Stimulated activated CD8-positive, alpha-beta memory T cell treated with anti-CD3 and anti-CD28 coated beads, Interleukin-4, amount 100 ng/mL, for 48 hours (primary cell): ENCODE measurements at regions not wholly inside any gene's neighbourhood (a gene's known extent, or its start where the extent isn't known, plus 50 kb on each side); places are given as distances from the start of the nearest gene placed in this dataset.

ENCODE experiments used
- DNase-seq: peaks from one replicate; pipeline ENCODE4 v3.0.0-alpha.2; 2020

DNA sequence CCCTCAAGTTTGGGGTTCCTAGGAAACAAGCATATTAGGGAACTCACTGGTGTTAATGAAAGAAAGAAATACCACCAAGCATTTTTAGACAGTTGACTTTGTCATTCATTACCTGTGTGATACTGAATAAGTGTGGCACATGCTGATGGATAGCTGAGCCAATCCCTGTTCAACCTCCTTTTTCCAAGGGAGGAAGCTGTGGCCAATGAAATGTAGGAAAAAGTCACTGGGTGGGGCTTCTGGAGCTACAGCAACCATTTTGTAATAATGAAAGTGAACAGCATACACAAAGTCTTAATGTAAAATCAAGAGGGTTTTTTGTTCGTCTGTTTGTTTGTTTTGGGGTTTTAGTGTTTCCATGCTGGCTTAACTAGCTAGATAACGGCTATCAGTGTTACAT lies 254.3 kb upstream of the SALL1 start:
- DNase-seq: no peak

DNA sequence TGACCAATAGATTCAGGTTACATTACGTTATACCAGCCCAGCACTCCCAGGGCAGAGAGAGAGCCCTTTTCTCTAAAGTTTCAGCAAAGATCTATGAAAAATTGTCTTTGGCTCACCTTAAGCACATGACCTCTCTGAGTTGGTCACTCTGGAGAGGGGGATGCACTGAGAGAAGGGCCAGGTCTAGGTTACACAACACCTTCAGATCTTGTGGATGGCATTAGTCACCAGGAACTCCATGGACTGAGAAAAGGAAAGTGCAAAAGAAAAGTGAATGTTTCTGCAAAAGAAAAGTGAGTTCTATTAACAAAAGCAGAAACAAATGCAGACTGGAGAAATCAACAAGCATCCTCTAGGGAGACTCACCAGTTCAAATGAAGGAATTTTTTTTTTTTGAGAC lies 253.3 kb upstream of the SALL1 start:
- no peak for DNase-seq

- DNase-seq: no peak
Measured at GRCh38 chr16:51402785-51403184, 251.7 kb upstream of the SALL1 start.

DNA sequence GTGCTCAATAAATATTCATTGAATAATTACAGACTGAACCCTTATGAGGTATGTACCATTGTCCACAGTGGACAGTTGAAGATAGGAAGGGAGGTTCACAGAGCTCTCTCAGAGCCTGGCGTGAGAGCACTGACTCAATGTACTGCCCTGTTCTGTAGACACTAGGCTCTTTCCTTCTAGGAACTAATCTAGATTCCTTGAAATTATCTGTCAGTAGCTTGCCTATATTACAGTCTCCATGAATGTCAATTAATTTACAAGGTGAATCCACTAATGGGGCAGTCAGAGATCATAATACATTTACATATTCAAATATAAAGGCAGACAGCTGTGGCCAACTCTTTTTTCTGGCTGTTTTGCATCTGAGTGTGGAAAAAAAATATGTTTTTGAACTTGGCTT lies 251.2 kb upstream of the SALL1 start:
- DNase-seq: no peak

- DNase-seq: no peak
Measured at GRCh38 chr16:51401673-51402072, 250.6 kb upstream of the SALL1 start.

GRCh38 chr16:51399908-51400670 lies 249.0 kb upstream of the SALL1 start:
- no peak for DNase-seq

DNA sequence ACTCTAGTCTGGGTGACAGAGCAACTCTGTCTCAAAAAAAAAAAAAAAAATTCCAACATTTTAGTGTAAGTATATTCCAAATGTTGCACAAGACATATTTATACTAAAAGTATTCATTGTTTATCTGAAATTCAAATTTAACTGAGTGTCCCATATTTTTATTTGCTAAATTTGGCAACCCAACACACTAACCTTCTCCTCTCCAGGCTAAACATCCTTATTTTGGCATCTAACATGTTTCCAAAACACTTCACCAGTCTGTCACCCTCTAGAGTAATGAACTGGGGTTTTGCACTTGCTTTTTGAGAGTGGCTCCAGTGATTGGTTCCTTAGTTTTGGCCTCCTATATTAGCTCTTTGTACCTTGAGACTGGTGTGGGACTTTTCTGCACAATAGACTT lies 243.4 kb upstream of the SALL1 start:
- no peak for DNase-seq

DNA sequence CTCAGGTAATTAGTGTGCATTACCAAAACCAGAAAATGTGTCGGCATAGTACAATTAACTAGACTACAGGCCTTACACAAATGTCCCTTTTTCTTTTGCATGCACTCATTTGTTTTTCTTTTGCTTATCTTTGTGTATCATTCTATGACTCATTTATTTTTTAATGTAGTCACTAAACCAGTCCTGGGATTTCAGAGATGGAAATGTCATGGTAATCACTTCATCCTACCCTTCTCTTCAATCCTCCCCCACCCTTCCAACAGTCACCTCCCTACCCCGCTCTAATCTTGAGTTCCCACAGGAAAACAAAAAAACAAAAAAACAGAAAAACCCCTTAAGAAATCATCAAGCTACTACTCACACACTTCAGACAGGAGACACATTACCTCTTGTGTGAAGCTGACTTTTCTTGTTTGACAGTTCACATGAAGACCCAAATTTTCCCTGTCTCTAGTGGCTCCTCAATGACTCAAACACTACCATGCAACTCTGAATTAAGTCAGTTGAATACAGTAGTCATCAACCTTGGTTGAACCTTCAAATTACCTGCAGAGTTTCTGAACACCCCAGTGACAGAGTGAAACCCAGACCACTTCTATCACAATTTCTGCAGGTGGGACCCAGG lies 242.4 kb upstream of the SALL1 start:
- DNase-seq: no peak

GRCh38 chr16:51392521-51393187 lies 241.6 kb upstream of the SALL1 start:
- no peak for DNase-seq

- DNase-seq: no peak
Measured at GRCh38 chr16:51391798-51392511, 240.9 kb upstream of the SALL1 start.

DNA sequence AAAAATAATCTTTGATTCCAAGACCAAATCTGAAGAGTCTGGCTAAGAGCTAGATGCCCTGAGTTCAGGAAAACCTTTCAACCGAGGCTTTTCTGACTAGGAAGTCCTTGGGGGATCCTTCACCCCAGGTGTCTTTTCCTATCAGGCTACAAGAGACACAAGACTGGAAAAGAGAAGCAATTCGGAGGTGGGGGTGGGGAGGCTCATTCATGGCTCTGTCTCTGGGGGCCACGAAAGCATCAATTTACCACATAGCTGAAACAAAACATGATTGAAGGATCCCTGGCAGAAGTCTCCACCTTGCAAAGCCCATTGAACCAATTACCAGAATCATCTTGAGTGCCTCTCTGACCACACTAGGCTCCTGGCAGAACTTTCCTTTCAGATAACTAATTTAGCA lies 239.8 kb upstream of the SALL1 start:
- DNase-seq: no peak

DNA sequence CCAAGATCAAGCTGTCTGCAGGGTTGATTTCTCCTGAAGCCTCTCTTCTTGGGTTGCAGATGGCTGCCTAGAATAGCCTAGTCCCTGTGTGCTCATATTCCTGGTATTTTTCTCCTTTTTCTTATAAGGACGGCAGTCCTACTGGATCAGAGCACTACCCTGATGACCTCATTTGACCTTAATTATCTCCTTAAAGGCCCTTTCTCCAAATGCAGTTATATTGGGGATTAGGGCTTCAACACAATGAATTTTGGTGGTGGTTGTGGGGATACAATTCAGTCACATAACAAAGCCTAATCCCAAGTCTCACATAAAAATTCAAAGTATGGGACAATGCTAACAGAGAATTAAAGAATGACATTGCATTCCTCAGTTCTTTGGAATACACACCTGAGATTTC lies 238.8 kb upstream of the SALL1 start:
- DNase-seq: no peak

DNA sequence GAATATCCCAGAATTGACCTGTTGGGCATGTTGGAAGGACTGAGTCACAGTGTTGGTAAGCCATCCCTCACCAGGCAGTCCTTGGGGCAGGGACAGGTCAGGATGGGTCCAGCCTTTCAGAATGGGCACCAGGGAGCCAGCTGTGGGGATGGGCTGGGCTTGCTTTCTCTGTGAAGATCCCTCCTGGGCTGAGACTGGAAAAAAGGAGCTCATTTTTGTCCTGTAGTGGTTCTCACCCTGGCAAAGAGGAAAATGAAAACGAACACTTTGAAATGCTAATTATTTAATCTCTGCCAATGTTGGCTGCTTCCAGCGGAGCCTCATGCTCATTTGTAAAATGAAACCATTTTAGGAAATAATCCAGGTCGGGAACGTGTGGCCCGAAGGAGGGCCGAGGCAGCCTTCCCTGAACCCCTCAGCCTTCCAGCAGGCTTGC lies 237.5 kb upstream of the SALL1 start:
- DNase-seq: no peak

- DNase-seq: no peak
Measured at GRCh38 chr16:51383909-51384308, 232.8 kb upstream of the SALL1 start.

- no peak for DNase-seq
Measured at GRCh38 chr16:51382940-51383339, 231.9 kb upstream of the SALL1 start.

- DNase-seq: no peak
Measured at GRCh38 chr16:51382211-51382610, 231.1 kb upstream of the SALL1 start.

- no peak for DNase-seq
Measured at GRCh38 chr16:51376080-51376479, 225.0 kb upstream of the SALL1 start.

DNA sequence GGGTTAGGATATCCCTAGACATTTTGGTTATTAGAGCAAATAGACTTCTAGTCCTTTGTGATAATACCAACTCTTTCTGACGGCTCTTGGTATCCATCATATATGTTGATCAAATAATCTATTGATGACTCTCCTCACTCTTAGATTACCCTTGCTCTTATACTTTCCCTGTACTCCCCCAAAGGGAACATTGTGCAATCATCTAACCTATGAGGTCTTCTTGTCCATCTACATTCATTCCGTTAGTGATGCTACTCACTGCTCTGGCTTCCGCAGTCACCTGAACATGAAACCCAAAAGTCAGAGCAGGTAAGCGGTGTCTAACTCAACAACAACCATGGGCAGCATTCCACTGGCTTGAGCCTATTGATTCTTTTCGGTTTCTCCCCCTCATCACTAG lies 223.7 kb upstream of the SALL1 start:
- no peak for DNase-seq

- DNase-seq: no peak
Measured at GRCh38 chr16:51374346-51374745, 223.3 kb upstream of the SALL1 start.

GRCh38 chr16:51365715-51366114 lies 214.6 kb upstream of the SALL1 start:
- DNase-seq: no peak

- DNase-seq: no peak
Measured at GRCh38 chr16:51359141-51359955, 208.3 kb upstream of the SALL1 start.

DNA sequence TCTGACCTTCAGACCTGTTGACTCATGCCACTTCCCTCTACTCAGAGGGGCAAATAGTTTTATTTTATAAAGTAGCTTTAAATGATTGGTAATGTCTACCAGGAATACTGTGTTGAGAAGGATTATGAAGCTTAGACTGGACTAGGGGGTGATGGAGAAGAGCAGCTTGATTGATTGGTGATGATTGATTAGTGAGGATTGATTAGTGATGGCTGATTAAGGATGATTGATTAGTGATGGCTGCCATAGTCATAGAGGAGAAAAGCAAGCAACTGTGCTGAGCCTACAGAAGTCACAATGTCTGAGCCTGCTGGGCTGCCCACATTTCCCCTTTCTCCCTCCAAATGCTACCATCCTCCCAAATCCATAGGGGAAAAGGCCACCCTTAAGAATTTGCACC lies 206.8 kb upstream of the SALL1 start:
- DNase-seq: no peak

DNA sequence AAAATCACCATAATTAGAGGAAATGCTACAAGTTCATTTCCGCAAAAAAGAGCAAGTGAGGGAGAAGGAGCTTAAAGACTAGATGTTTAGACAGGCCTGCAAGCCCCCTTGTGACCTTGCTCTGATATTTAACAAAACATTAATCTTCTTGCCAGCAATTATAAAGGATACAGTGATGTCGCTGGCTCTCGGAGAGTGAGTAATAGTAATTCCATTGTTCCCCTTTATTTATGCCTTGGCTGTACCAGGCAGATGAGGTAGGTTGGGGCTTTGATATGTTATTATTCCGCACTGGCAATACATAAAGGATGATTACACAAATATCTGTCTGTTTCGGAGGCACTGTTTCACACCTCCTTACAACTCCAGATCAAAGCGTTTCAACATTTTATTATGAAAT lies 204.8 kb upstream of the SALL1 start:
- DNase-seq: no peak
